Spleen (tissue), 7 donors: ENCODE measurements at regions not wholly inside any gene's neighbourhood (a gene's known extent, or its start where the extent isn't known, plus 50 kb on each side); places are given as distances from the start of the nearest gene placed in this dataset.

ENCODE experiments used
- POLR2A ChIP-seq, 3 donors: fragments of 450-650 bp; IDR thresholded peaks; one replicate each; pipeline ENCODE4 v1.5.1; 2017; ENCODE audit warnings: antibody characterized with exemption in 3 of 3, mild to moderate bottlenecking in 1 of 3
- POLR2AphosphoS5 ChIP-seq, 3 donors: sonication (generic); formaldehyde crosslinking; IDR thresholded peaks; one replicate each; pipeline ENCODE4 v1.5.1; 2017; ENCODE audit warnings: antibody characterized with exemption in 3 of 3
- TF ChIP-seq, protein P1 (sequence below), 11 experiments: fragments of 200-600 bp in 7 of 11; fragments of 450-650 bp in 4 of 11; sonication (generic) in 4 of 11; IDR thresholded peaks in 8 of 11; conservative IDR thresholded peaks in 3 of 11; 1 replicate in 7 of 11; 2 replicates in 4 of 11; pipeline versions ENCODE4 v1.4.0 to v1.8.0; 2016 to 2021; ENCODE audit warnings: antibody characterized with exemption in 11 of 11, inconsistent platforms in 4 of 11, mild to moderate bottlenecking in 1 of 11
- donor health status: DM: no; HTN: no; CAD: no; lungs with moderate emphysema.
- donor health status: DM: no; HTN: no; CAD: no.
- donor health status: DM: no; HTN: no; CAD: no.

DNA sequence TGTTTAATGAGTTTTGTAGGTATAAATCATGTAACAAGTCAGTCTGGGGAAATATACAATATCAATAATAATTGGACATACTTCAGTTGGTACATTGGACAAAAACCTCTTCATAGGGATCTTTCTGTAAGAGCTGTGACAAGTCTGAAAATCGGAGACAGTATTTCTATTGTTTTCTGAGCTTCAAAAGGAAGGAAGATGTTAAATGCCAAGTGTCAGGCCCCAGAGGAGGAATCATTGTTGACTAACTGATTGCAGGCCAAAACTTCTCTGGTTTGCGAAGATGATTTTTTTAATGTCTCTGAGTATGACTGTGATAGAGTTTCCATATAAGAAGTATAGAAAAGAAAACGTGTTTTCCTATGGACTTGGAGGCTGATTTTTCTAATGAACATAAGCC is 316.4 kb downstream of the RNF144B start:
- TF ChIP-seq, protein P1, sequence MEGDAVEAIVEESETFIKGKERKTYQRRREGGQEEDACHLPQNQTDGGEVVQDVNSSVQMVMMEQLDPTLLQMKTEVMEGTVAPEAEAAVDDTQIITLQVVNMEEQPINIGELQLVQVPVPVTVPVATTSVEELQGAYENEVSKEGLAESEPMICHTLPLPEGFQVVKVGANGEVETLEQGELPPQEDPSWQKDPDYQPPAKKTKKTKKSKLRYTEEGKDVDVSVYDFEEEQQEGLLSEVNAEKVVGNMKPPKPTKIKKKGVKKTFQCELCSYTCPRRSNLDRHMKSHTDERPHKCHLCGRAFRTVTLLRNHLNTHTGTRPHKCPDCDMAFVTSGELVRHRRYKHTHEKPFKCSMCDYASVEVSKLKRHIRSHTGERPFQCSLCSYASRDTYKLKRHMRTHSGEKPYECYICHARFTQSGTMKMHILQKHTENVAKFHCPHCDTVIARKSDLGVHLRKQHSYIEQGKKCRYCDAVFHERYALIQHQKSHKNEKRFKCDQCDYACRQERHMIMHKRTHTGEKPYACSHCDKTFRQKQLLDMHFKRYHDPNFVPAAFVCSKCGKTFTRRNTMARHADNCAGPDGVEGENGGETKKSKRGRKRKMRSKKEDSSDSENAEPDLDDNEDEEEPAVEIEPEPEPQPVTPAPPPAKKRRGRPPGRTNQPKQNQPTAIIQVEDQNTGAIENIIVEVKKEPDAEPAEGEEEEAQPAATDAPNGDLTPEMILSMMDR (IDR thresholded peaks at IDR 0.05 in 8 of 11, conservative IDR thresholded peaks at IDR 0.05 in 3 of 11) = no peak
- no peak for TF ChIP-seq POLR2A (IDR thresholded peaks at IDR 0.05)
- no peak for TF ChIP-seq POLR2AphosphoS5 (IDR thresholded peaks at IDR 0.05)
